HEK293T (cell line): ENCODE measurements at regions not wholly inside any gene's neighbourhood (a gene's known extent, or its start where the extent isn't known, plus 50 kb on each side); places are given as distances from the start of the nearest gene placed in this dataset.
"Not testable (repeated sequence)": the region's sequence is repeated elsewhere in the genome, so short reads cannot be mapped to it uniquely, and the experiment has no call there.

Experiments used
- ARNT ChIP-seq: fragments of 450-650 bp; IDR thresholded peaks from 2 replicates; pipeline ENCODE4 v1.6.1; 2017; ENCODE audit warnings: mild to moderate bottlenecking
- ELF4 ChIP-seq: fragments of 450-650 bp; IDR thresholded peaks from 2 replicates; pipeline ENCODE4 v1.6.1; 2017; ENCODE audit warnings: antibody characterized with exemption
- TARDBP ChIP-seq: fragments of 450-650 bp; IDR thresholded peaks from 2 replicates; pipeline ENCODE4 v1.6.1; 2016
- ZNF384 ChIP-seq: fragments of 450-650 bp; IDR thresholded peaks from 2 replicates; pipeline ENCODE4 v1.6.1; 2016

DNA sequence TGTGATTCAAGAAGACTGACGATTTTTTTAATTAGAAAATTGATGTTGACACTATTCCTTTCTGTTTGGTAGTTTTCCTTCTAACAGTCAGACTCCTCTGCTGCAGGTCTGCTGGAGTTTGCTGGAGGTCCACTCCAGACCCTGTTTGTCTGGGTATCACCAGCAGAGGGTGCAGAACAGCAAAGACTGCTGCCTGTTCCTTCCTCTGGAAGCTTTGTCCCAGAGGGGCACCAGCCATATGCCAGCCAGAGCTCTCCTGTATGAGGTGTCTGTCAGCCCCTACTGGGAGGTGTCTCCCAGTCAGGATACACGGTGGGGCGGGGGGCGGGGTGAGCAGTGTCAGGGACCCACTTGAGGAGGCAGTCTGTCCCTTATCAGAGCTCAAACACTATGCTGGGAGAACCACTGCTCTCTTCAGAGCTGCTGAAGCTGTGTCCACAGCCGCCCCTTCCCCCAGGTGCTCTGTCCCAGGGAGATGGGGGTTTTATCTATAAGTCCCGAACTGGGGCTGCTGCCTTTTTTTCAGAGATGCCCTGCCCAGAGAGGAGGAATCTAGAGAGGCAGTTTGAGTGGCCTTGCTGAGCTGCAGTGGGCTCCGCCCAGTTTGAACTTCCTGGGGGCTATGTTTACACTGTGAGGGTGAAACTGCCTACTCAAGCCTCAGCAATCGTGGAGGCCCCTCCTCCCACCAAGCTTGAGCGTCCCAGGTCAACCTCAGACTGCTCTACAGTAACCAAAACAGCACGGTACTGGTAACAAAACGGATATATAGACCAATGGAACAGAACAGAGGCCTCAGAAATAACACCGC, 1358.1 kb upstream of the CHAC2 start:
- not testable (repeated sequence) for TF ChIP-seq TARDBP, ELF4, ARNT, ZNF384
